ENCODE measurements at regions not wholly inside any gene's neighbourhood (a gene's known extent, or its start where the extent isn't known, plus 50 kb on each side); places are given as distances from the start of the nearest gene placed in this dataset.

- no peaks in the 10 kb centered on the region for H3K27me3 ChIP-seq (replicated peaks; ENCODE audit: control insufficient read depth, insufficient read depth, low read length)
- no peak overlapping the region for H3K27ac Mint-ChIP-seq (ENCODE audit: unreplicated experiment)
- no TSS peak for BruUV-seq (replicated peaks)
- no peak for DNase-seq
- H3K4me3 Mint-ChIP-seq (ENCODE audit: unreplicated experiment), result no peak overlapping the region
- no peaks in the 10 kb centered on the region for H3K4me1 Mint-ChIP-seq (ENCODE audit: low read depth, unreplicated experiment)
- intact Hi-C loops (cut with micrococcal nuclease; ENCODE audit: unreplicated experiment), result no loop called here
- H3K4me1 ChIP-seq, result no peaks in the 10 kb centered on the region
- H3K27me3 Mint-ChIP-seq (ENCODE audit: insufficient read depth, unreplicated experiment), result no peaks in the 10 kb centered on the region
- no peaks in the 10 kb centered on the region for H3K9me3 Mint-ChIP-seq (ENCODE audit: unreplicated experiment)
- no peak for TF ChIP-seq CTCF (IDR thresholded peaks at IDR 0.05; ENCODE audit: insufficient read depth in 1 of 2, low read depth in 1 of 2, low read length in 1 of 2, severe bottlenecking in 1 of 2, unreplicated experiment in 1 of 2)
- ChIA-PET POLR2A (no interaction called here), CTCF (no interaction called here)
- no peak overlapping the region for H3K4me3 ChIP-seq (ENCODE audit: low read depth, low read length)
- H3K36me3 ChIP-seq (ENCODE audit: control insufficient read depth, insufficient read depth, low read length), result no peaks in the 10 kb centered on the region
- no peaks in the 10 kb centered on the region for H3K9me3 ChIP-seq
- H3K36me3 Mint-ChIP-seq (ENCODE audit: insufficient read depth, unreplicated experiment), result no peaks in the 10 kb centered on the region
Measured at GRCh38 chr1:238552271-238552670, 661.5 kb upstream of the ZP4 start.

- Mint-ChIP-seq H3K36me3 (ENCODE audit: insufficient read depth, unreplicated experiment) (no peaks in the 10 kb centered on the region), H3K9me3 (ENCODE audit: unreplicated experiment) (no peaks in the 10 kb centered on the region), H3K4me1 (ENCODE audit: low read depth, unreplicated experiment) (no peaks in the 10 kb centered on the region), H3K4me3 (ENCODE audit: unreplicated experiment) (no peak overlapping the region), H3K27ac (ENCODE audit: unreplicated experiment) (no peak overlapping the region), H3K27me3 (ENCODE audit: insufficient read depth, unreplicated experiment) (no peaks in the 10 kb centered on the region)
- Histone ChIP-seq H3K9me3 (no peaks in the 10 kb centered on the region), H3K27me3 (replicated peaks; ENCODE audit: control insufficient read depth, insufficient read depth, low read length) (no peaks in the 10 kb centered on the region), H3K4me3 (ENCODE audit: low read depth, low read length) (no peak overlapping the region), H3K4me1 (no peaks in the 10 kb centered on the region), H3K36me3 (ENCODE audit: control insufficient read depth, insufficient read depth, low read length) (no peaks in the 10 kb centered on the region)
- no peak for DNase-seq
- ChIA-PET POLR2A (no interaction called here), CTCF (interaction anchor here (0.6 kb wide), 1 partner anchor 135 kb away, joined by 3 read pairs; no protein-coding TSS in a partner anchor)
- intact Hi-C loops (cut with micrococcal nuclease; ENCODE audit: unreplicated experiment), result no loop called here
- no TSS peak for BruUV-seq (replicated peaks)
- no peak for TF ChIP-seq CTCF (IDR thresholded peaks at IDR 0.05; ENCODE audit: insufficient read depth in 1 of 2, low read depth in 1 of 2, low read length in 1 of 2, severe bottlenecking in 1 of 2, unreplicated experiment in 1 of 2)
Measured at GRCh38 chr1:238549137-238549536, 658.4 kb upstream of the ZP4 start.

GRCh38 chr1:238546118-238546517, 655.4 kb upstream of the ZP4 start:
- TF ChIP-seq CTCF (IDR thresholded peaks at IDR 0.05; ENCODE audit: insufficient read depth in 1 of 2, low read depth in 1 of 2, low read length in 1 of 2, severe bottlenecking in 1 of 2, unreplicated experiment in 1 of 2), result no peak
- intact Hi-C loops (cut with micrococcal nuclease; ENCODE audit: unreplicated experiment), result no loop called here
- POLR2A ChIA-PET, result no interaction called here
- BruUV-seq (replicated peaks), result no TSS peak
- CTCF ChIA-PET, result no interaction called here
- DNase-seq, result no peak
- H3K4me3 ChIP-seq (ENCODE audit: low read depth, low read length), result no peak overlapping the region
- no peaks in the 10 kb centered on the region for H3K4me1 ChIP-seq
- H3K4me1 Mint-ChIP-seq (ENCODE audit: low read depth, unreplicated experiment), result no peaks in the 10 kb centered on the region
- no peaks in the 10 kb centered on the region for H3K27me3 ChIP-seq (replicated peaks; ENCODE audit: control insufficient read depth, insufficient read depth, low read length)
- peaks cover 2% of the 10 kb centered on the region for H3K9me3 Mint-ChIP-seq (ENCODE audit: unreplicated experiment)
- H3K27ac Mint-ChIP-seq (ENCODE audit: unreplicated experiment), result no peak overlapping the region
- H3K9me3 ChIP-seq, result no peaks in the 10 kb centered on the region
- no peaks in the 10 kb centered on the region for H3K27me3 Mint-ChIP-seq (ENCODE audit: insufficient read depth, unreplicated experiment)
- H3K4me3 Mint-ChIP-seq (ENCODE audit: unreplicated experiment), result no peak overlapping the region
- no peaks in the 10 kb centered on the region for H3K36me3 ChIP-seq (ENCODE audit: control insufficient read depth, insufficient read depth, low read length)
- H3K36me3 Mint-ChIP-seq (ENCODE audit: insufficient read depth, unreplicated experiment), result no peaks in the 10 kb centered on the region

Data from Caco-2 (cell line).